HG03442 (cell line): ENCODE measurements at regions not wholly inside any gene's neighbourhood (a gene's known extent, or its start where the extent isn't known, plus 50 kb on each side); places are given as distances from the start of the nearest gene placed in this dataset.

Experiments
- ATAC-seq: cut with Tn5 transposase; IDR thresholded peaks from one replicate; pipeline ENCODE4 v1.9.1; 2021; ENCODE audit warnings: mild to moderate bottlenecking, moderate library complexity; ENCODE audit not compliant: unreplicated experiment

GRCh38 chr13:30108216-30108912 lies 199.0 kb downstream of the KATNAL1 start:
- no peak for ATAC-seq

GRCh38 chr13:30107521-30108136 lies 199.7 kb downstream of the KATNAL1 start:
- ATAC-seq, result no peak

DNA sequence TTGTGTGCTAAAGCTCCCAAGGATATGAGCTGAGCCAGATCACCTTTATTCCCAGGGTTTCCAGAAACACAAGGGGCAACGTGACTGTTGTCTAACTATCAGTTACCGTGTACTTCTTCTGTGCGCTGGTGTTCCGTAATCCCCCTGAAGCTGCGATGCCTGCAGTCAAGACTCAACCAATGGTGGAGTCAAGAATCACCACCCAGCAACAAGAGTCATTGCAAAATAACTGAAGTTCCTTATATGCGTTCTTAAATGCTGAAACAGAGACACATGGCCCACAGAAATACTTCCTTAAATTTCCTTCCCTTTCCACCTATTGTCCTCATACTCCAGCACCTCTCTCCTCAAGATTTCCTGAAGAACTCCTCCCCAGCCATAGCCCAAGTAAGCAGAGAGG lies 200.2 kb downstream of the KATNAL1 start:
- no peak for ATAC-seq

- ATAC-seq, result no peak
Measured at GRCh38 chr13:30105381-30105780, 202.0 kb downstream of the KATNAL1 start.

DNA sequence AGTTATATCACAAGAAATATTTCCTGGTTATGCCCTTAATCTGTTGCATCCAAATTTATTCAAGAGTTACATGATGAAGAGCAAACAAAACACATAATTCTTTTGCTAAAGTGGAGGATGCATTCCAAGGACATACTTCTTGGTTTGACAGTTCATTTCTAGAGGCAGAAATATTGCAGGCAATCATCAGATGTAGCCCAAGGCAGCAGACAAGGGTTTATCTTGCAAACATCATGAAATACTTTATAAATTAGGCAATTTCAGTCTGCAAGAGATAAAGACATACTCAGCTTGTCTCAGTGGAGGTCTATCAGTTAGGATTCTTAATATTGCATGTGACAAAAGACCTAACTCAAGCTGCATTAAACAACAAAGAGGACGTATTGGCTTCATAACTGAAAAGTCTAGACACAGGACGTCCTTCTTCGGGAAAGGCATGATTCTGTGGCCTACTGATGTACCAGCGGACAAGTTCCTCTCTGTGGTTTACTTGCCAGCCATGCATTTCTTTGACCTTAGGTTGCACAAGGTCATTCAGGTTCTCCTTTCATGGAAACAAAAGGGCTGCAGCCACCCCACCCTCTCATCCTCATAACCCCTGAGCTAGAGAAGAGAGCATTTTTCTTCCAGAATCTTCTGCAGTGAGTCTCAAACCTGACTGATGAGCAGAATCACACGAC lies 204.1 kb downstream of the KATNAL1 start:
- ATAC-seq, result no peak

DNA sequence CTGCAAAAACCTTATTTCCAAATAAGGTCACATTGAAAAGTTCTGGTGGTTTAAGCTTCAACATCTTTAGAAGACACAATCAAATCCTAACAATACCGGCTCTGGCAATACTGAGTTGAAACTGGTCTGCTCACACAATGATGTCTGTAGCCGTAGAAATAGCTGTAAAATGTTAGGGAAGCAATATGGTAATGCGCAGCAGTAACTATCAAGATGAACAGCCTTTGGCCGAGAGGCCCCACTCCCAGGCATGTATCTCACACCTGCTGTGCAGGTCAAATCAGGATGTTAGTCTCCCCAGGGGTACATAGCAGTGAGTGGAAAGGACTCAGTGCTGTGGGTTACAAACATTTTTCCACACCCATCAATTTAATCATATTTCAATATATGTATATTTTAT lies 207.1 kb downstream of the KATNAL1 start:
- no peak for ATAC-seq

DNA sequence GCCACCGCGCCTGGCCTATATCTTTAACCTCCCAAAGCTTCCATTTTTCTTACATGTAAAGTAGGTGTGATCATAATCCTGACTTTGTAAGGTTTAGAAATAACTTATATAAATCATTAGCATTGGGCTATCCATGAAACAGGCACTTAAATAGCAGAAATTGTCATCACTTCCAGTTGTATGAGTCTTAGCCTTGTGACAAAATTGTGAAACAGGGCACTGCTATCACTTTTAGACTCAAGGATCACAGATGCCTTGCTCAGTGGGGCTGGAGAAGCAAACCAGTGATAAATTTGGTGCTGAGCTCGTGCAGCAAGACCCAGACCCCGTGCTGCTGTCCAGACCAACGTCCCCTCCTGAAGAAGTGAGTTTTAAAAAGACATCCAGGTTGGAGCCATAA lies 209.7 kb downstream of the KATNAL1 start:
- no peak for ATAC-seq

- ATAC-seq, result no peak
Measured at GRCh38 chr13:30097089-30097488, 210.3 kb downstream of the KATNAL1 start.

- ATAC-seq, result no peak
Measured at GRCh38 chr13:30094015-30094414, 213.3 kb downstream of the KATNAL1 start.

GRCh38 chr13:30093236-30093635 lies 214.1 kb downstream of the KATNAL1 start:
- no peak for ATAC-seq

DNA sequence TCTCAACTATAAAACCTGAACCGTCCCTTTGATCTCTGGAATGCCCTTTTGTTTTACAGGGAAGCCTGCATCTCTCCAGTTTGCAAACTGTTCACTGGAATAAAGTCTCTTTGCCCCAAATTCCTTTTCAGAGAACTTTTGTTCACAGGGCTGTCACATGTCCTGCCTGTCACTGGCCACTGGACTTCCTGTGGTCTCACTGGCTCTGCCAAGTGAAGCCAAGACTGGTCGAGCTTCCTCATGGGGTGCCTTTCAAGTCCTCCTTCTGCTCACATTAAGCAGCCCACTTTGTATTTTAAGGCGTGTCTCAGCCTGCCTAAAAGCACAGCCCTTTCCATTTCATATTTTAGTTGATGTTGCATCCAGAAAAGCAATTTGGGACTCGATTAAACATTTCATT lies 215.7 kb downstream of the KATNAL1 start:
- no peak for ATAC-seq

DNA sequence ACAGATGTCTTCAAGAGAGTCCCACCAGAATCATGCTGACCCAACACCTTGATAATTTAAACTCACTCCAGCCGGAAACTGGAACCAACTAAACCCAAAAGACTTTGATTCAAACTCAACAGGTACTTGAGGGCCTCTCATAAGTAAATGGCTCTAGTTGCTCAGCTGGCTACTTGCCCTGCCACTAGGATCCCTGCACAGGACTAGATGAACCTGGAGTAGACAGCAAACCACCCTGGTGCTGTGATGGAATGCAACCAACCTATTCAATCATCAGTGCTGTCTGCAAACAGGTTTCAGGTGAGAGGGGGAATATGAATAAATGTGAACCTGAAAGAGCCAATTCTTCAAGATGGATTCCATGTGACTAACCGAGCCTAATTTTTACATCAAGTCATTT lies 216.3 kb downstream of the KATNAL1 start:
- no peak for ATAC-seq

DNA sequence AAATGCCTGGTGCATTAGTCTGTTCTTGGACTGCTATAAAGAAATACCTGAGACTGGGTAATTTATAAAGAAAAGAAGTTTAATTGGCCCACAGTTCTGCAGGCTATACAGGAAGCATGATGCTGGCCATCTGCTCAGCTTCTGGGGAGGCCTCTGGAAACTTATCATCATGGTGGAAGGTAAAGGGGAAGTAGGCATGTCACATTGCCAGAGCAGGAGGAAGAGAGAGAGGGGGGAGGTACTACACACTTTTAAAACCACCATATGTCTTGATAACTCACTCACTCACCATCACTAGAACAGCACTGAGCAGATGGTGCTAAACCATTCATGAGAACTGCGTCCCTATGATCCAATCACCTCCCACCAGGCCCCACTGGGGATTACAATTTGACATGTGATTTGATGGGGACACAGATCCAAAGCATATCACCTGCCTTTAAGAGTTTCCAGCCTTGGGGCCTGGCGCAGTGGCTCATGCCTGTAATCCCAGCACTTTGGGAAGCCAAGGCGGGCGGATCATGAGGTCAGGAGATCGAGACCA lies 219.0 kb downstream of the KATNAL1 start:
- no peak for ATAC-seq

DNA sequence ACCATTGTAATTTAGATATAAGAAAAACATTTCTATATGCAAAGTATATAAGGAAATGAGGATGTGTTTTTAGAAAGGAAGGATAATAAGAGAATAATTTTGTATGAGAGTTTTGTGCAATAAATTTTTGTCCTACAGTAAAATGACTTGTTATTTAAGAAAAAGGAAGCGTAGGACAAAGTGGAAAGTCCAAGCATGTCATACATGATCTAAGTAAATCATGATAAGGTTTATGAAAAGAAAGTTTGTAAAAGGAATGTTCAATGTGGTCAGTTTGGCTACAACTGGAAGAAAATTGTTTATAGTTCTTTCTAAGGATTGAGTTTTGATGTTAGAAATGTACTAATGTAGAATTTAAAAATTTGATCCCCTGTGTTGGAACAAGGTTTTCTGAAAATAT lies 222.3 kb downstream of the KATNAL1 start:
- no peak for ATAC-seq

DNA sequence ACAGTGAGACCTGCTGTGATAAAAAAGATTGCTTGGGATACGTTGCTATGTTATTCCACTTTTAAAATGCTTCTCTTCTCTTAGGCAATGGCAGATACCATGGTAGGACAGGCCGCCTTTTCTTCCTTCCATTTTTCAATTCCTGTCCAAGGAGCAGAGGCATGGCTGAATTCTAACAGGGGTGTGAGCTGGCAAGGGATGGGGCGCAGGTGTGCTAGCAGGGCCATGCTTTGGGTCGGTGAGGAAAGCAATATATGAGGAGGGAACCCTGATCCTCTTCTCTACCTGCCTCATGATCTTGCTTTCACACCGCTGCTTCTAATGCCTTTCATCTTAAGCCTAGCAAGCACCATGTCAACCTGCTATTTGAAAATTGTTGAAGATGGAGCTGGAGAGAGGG lies 225.0 kb downstream of the KATNAL1 start:
- no peak for ATAC-seq

DNA sequence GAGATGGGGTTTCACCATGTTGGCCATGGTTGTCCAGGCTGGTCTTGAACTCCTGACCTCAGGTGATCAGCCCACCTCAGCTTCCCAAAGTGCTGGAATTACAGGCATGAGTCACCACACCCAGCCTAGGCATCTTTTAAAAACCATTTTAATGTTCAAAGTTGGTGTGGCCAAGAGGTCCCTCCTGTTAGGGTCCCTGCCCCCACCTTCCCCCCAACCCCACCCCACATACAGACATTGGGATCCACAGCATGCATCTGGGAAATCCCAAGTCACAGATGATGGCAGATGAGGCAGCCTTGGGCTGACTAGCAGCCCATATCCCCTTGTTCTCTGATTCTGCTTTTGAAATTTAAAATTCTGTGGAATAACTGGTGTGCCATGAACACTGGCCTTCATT lies 226.0 kb downstream of the KATNAL1 start:
- ATAC-seq, result no peak

DNA sequence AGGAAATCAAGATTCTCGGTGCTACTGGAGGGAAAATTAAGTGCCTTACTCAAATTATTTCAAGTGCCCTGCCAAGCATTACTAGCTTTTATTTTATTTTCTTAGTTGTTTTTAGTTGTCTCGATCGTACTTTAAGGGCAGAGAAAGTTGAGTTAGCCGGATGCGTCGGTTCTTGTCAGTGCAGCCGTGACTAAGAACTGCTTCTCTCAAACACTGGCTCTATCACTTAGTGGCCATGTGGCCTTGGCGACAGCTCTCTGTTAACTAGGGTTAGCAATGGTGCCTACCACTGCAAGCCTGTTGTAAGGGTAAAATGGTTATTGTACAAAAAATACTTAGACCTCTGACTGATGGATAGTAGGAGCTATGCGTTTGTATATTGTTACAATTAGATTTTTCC lies 227.8 kb downstream of the KATNAL1 start:
- ATAC-seq, result no peak

GRCh38 chr13:30078059-30078458 lies 227.6 kb upstream of the UBL3 start:
- no peak for ATAC-seq

DNA sequence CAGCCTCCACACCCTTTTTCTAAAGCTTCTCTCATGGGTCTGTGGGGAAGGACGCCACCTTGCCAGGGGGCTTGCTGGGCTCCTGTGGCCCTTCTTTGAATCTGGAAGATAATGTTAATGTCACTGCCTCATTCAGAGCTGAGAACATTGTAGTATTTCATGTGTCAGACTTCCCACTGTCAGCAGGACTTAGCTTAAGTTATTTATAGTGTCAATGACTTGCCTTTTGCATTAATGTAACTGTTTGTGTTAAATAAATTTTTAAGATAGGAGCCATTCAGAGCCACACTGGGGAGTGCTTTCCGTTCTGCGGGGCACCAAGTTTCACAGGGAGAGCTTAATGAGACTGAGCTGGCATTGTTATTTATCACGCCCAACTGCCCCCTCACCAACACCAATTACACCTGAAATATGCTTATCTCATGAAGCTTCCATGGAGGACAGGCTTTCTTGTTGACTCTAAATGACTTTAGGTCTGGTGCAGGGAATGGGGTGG lies 226.9 kb upstream of the UBL3 start:
- ATAC-seq, result no peak

DNA sequence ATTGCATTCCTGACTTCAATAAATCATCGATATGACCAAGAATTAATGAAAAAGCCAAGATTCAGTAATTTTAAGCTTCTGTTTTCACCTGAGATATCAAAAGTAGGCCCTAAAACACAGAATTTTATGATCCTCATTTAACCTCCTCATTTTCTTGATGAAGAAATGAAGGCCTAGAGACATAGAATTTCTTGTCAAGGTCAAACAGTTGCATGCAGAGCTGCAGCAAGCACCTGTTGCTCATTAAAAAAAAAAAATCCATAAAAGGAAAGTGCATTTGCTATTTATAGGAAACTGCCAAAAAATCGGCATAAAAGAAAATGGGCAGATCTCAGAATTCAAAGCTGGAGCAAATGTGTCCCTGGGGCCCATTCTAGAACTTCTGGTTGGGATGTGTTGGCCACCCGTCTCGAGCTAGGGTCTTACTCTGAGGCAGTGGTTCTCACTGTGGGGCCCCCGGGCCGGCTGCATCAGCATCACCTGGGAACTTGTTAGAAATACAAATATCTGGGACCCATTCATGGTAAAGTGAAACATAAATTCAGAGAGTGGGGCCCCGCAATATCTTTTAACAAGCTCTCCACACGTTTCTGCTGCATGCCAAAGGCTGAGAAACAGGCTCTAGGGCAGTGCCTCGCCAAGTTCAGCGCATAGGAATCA lies 224.7 kb upstream of the UBL3 start:
- no peak for ATAC-seq

DNA sequence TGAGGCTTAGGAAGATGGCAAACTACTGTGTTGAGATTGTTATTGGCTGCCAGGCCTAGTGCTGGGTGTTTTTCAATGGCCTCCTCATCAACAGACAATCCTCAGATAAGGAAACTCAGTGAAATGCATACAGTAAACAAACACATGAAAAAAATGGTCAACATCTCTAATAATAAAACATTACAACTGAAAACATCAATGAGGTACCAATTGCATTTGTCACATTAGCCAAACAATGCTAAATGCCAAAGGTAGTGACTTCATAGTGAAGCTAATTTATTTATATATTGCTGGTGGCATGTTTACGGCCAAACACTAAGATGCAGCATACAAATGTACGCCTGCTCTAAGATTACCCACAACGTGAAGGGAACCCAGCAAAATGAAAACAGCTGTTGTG lies 224.0 kb upstream of the UBL3 start:
- ATAC-seq, result no peak
